Embryonic facial prominence (tissue), 1 donor: ENCODE measurements at regions not wholly inside any gene's neighbourhood (a gene's known extent, or its start where the extent isn't known, plus 50 kb on each side); places are given as distances from the start of the nearest gene placed in this dataset.

Experiments
- DNase-seq: peaks from one replicate; pipeline ENCODE4 v3.0.0-alpha.2; 2016; ENCODE audit errors: extremely low spot score

DNA sequence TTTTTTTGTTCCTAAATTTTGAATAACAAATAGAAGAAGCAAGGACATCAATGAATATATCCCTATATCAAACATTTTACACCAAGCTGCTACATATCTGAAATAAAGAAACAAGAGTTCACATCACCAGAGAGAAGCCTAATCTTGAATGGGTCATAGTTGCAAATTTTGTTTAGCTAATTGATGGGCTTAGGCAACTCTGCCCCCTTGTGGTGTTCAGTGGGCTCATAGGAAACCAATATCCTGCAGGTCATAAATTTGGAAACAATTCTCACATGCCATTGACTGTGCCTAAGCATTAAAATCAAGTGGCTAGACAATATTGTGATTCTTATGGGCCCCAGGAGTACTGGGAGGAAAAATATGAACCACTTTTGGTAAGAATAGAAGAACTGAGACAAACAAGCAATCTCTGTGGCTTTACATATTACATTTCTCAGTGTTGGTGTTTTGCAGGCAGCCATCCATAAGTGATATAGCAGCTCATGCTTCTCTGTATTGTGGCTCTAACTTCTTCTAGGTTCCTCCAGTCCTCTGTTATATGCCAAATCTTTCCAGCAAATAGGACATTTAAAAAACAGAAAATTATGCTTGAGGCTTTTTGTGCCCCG, 1262.8 kb upstream of the PRMT6 start:
- DNase-seq: no peak

- DNase-seq: no peak
Measured at GRCh38 chr1:105795741-105796140, 1260.7 kb upstream of the PRMT6 start.

DNA sequence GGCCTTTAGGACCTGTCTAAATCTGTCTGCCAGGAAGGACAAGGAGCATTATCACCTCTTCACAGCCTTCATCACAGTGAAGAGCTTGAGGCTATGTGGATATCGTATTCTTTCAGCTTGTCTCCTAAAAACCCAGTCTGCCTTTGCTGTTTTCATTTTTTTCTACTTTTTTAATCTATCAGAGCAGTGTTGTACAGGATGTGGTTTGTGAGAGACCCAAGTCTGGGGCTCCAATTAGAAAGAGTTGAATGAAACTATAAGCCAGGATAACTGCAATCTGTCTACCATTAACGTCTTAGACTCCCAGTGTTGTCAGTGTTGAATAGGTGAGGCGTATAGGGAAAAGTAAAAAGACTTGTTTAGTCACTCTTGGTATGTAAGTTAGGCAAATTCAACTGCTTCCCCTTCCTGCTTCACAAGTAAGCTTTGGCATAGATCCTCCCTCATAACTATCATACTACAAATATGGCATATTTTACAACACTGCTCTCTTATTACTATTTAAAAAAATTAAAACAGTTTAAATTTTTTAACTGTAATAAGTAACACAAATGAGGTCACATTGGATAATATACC, 1225.8 kb upstream of the PRMT6 start:
- DNase-seq: no peak

- no peak for DNase-seq
Measured at GRCh38 chr1:105838071-105838470, 1218.4 kb upstream of the PRMT6 start.

DNA sequence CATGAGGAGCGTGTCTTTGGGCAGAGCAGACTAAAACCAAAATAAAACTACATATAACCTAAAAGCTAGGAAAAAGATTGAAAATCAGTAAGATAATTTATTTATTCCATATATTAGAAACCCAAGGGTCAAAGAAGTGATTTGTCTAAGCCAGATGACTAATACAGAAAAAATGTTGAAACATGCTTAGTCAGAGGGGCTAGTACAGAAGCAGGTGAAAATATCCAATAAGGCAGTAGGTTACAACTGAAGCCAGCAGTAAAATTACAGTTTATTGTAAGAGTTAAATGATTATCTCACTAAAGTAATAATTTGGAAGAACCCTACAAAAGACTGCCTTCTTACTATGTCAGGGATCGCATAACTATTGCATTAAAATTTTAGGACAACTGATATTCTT, 1190.9 kb upstream of the PRMT6 start:
- DNase-seq: no peak

DNA sequence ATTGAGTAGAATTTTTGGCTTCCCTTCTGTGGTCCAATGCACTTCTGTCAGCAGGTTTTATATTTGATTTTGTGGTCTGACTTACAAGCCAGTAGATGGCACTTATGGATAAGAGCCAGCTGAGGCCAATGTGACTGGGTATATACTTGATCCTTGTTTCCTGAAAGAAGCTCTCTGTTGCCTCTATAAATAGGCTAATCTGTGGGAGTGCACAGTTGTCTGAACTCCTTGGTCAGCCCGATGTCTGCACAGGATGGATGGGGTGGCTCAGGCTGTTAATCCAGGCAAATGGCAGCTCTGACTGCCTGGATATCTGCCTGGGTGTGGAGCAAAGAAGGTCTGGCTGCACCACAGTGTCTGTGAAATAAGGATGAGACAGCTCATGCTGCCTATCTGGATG, 1183.7 kb upstream of the PRMT6 start:
- no peak for DNase-seq

DNA sequence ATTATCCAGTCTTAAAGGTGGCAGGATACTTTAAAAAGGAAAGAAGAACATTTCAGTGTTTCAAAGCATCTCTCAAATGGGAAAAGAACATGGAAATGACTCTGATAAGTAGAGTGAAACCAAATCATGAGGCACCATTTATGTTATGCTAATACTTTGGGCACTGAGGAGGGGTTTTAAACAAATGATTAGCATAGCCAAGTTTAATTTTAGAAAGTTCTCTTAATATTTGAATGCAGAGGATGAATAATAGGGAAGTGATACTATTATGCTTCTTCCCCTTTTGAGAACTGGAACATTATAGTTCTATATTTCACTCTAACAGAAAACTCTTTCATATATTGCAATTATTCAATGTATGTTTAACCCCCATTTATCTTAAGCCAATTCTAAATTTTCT, 1181.9 kb upstream of the PRMT6 start:
- no peak for DNase-seq

DNA sequence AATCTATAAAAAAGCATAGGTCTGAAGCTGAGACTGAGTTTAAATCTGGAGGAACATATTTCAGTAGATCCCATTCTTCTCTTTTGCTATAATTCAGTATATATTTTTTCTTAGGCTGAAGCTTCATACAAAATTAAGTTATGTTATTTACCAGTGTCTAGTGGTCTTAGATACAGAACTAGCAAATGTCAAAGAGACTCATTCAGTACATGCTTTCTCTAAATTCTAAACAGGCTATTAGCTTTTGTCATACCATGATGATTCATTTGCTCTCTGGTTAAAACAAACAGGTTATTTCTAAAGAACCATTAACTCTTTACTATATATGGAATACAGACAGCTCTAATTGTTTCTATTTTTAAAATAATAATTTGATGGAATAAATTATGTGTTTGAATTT, 1170.2 kb upstream of the PRMT6 start:
- no peak for DNase-seq

GRCh38 chr1:105891308-105891707, 1165.2 kb upstream of the PRMT6 start:
- DNase-seq: no peak

GRCh38 chr1:105894006-105894405, 1162.5 kb upstream of the PRMT6 start:
- DNase-seq: no peak

DNA sequence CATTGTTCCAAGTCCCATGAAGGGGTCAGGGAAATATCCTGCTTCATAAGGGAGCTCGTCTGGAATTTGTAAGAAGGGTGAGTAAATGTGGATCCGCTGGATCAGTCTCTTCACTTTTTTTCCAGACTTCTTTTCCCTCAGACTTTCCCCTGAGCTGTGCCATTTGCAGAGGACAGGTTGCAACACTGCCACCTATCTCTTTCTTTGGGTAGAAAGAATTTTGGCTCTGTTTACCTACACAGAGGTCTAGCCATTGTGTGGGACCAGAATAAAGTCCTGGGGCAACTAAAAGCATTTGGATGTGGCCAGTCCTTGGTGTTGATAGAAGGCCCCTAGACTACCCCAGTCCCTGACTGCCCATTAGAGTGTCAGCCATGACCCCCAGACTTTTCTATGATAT, 1146.7 kb upstream of the PRMT6 start:
- no peak for DNase-seq

GRCh38 chr1:105914403-105914802, 1142.1 kb upstream of the PRMT6 start:
- no peak for DNase-seq

GRCh38 chr1:105934806-105935205, 1121.7 kb upstream of the PRMT6 start:
- no peak for DNase-seq

- DNase-seq: no peak
Measured at GRCh38 chr1:105964879-105965278, 1091.6 kb upstream of the PRMT6 start.

DNA sequence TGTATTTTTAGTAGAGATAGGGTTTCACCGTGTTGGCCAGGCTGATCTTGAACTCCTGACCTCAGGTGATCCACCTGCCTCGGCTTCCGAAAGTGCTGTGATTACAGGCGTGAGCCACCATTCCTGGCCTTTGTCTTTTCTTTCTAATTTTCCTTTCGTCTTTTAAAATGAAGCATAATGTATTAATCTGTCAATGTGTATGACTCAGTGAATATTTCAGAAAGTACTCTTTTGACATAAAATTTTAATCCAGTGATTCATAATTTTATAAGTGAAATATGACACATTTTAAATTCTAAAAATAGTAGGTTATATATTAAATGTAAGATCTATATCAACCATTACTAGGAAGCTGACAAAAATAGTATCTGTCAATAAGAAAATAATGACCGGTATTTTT, 1059.0 kb upstream of the PRMT6 start:
- no peak for DNase-seq

GRCh38 chr1:106022312-106022902, 1034.1 kb upstream of the PRMT6 start:
- DNase-seq: no peak

GRCh38 chr1:106027871-106028270, 1028.6 kb upstream of the PRMT6 start:
- DNase-seq: no peak

DNA sequence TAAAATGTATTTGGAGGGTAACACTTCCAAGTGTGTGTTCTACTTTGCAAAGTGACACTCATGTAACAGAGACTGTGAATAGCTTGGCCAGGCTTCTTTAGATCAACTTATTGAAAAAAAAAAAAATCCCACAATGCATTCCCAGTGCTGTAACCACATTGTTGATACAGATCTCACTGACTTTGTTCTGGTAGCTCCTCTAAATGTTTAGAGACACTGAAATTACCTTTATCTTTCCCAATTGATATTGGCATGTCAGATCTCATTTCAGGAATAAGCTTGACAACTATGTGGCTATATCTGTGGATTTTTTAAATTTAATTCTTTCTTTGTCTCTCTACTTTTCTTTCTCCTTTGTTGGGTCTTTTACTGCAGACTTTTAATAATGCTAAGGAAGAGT, 1018.9 kb upstream of the PRMT6 start:
- no peak for DNase-seq

GRCh38 chr1:106038260-106038659, 1018.2 kb upstream of the PRMT6 start:
- no peak for DNase-seq

DNA sequence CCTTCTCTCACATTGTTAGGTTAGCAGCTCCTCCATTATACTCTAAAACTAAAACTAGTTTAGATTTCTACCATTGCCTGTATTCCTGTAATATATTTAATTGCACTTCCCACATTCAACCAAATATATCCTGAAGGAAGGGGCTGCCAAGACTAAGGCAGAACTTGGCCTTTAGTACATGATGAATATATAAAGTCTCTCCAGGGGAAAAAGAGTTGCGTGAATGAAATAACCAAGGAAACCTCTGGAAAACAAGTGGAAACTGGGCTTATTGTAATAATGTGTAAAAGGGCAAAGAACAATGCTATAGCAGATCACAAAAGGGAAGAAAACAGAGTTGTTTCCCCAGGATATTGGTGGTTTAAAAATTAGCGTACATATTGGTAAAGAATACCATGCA, 1012.5 kb upstream of the PRMT6 start:
- DNase-seq: no peak

DNA sequence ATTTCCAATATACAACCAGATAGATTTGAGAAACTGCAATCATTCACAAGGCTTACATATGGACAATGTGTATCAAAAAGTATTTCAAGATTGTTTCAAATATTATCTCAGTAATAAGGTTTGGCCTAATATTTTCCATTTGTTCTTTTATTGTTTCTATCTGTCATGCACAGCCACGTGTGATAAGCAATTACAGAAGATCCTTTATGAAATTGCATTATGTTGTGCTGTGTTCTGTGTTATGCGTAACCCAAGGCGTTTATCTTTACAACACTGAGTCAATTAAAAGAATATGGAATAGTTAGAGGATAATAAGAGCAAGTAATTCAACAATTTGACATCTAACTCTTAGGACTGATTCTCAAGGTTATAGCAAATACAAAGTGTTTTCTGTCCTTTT, 1009.3 kb upstream of the PRMT6 start:
- no peak for DNase-seq

DNA sequence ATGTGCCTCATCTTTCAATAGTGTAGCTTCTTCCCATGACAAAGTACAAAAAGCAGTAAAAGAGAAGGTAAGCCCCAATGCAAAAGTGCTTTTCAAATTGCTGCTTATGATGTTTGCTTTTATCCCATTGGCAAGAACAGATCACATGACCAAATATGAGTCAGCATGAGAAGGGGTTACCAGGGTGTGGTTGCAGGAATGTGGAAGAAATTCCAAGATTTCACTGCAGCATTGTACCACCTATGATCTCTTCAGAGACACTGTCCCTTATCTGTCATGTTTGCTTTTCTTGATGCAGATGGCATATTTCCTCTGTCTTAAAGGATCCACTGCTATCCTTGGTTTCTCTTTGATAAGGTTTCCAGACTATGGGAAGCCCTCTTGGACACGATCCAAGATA, 1006.9 kb upstream of the PRMT6 start:
- no peak for DNase-seq

DNA sequence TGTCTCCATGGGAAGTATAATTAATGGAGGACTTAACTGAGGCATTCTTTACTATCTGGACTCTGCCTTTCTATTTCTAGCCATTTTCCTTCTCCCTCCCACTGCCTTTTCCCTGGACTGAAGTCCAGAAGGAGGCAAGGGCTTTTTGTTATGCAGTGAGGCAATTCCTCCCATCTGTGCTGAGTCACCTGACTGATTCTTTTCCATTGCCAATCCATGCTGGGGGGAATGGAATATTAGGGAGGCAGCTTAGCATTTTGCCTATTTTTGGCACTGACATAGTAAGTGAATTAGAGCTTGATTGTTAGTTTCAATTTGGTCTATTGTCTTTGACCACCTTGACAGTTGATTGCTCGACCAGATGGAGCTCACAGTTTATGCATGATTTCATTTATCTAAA, 1000.6 kb upstream of the PRMT6 start:
- DNase-seq: no peak
